Cardiac fibroblast (primary cell): ENCODE measurements at regions not wholly inside any gene's neighbourhood (a gene's known extent, or its start where the extent isn't known, plus 50 kb on each side); places are given as distances from the start of the nearest gene placed in this dataset.
A peak's percentile ranks its signal among the peaks of the same experiment; 100 is the strongest.
"Not testable (repeated sequence)": the region's sequence is repeated elsewhere in the genome, so short reads cannot be mapped to it uniquely, and the experiment has no call there.

Experiments
- DNase-seq, 2 donors: peaks; one replicate each; pipeline versions ENCODE4 v3.0.0 to v3.0.0-alpha.2; 2010; ENCODE audit warnings: low read depth in 2 of 2
- H3K4me3 ChIP-seq, 2 donors: replicated peaks in 1 of 2; 1 replicate in 1 of 2; 2 replicates in 1 of 2; pipeline ENCODE4 v1.5.1; 2011; ENCODE audit warnings: low read depth in 2 of 2, low read length in 2 of 2, mild to moderate bottlenecking in 2 of 2, moderate library complexity in 1 of 2
- CTCF ChIP-seq: IDR thresholded peaks from one replicate; pipeline ENCODE4 v1.5.1; 2011; ENCODE audit warnings: low read depth, mild to moderate bottlenecking, low read length, inconsistent platforms

- DNase-seq, result no peak
- no peak overlapping the region for H3K4me3 ChIP-seq
- TF ChIP-seq CTCF, result no peak
These were observed 173.9 kb downstream of the RTL9 start for GRCh38 chrX:110532581-110532931.

- DNase-seq, result no peak
- no peak overlapping the region for H3K4me3 ChIP-seq
- no peak for TF ChIP-seq CTCF
These were observed 178.2 kb downstream of the RTL9 start for GRCh38 chrX:110536816-110537215.

- H3K4me3 ChIP-seq, result no peak overlapping the region
- peak in 1 of 2 donors; percentile 3 for DNase-seq
- TF ChIP-seq CTCF, result no peak
These were observed 182.6 kb downstream of the RTL9 start for GRCh38 chrX:110541266-110541665.

- not testable (repeated sequence) for H3K4me3 ChIP-seq, DNase-seq
These were observed 192.2 kb downstream of the RTL9 start for GRCh38 chrX:110550854-110551253.

GRCh38 chrX:110557864-110558263 is 199.2 kb downstream of the RTL9 start:
- DNase-seq, result no peak
- no peak overlapping the region for H3K4me3 ChIP-seq
- no peak for TF ChIP-seq CTCF

- no peak for DNase-seq
- no peak overlapping the region for H3K4me3 ChIP-seq
- TF ChIP-seq CTCF, result no peak
These were observed 199.8 kb downstream of the RTL9 start for GRCh38 chrX:110558406-110558805.

GRCh38 chrX:110561034-110561433 is 202.4 kb downstream of the RTL9 start:
- no peak for TF ChIP-seq CTCF
- peak; percentile 14 to 33 for DNase-seq
- H3K4me3 ChIP-seq, result no peak overlapping the region

GRCh38 chrX:110563282-110563681 is 204.6 kb downstream of the RTL9 start:
- no peak overlapping the region for H3K4me3 ChIP-seq
- no peak for TF ChIP-seq CTCF
- peak in 1 of 2 donors; percentile 0 for DNase-seq
